GM19468 (cell line): ENCODE measurements at regions not wholly inside any gene's neighbourhood (a gene's known extent, or its start where the extent isn't known, plus 50 kb on each side); places are given as distances from the start of the nearest gene placed in this dataset.
"Not testable (repeated sequence)": the region's sequence is repeated elsewhere in the genome, so short reads cannot be mapped to it uniquely, and the experiment has no call there.

ENCODE experiments used
- ATAC-seq: cut with Tn5 transposase; IDR thresholded peaks from one replicate; pipeline ENCODE4 v1.9.1; 2021; ENCODE audit warnings: mild to moderate bottlenecking, moderate library complexity, moderate number of reproducible peaks; ENCODE audit not compliant: unreplicated experiment; ENCODE audit errors: extremely low read depth

DNA sequence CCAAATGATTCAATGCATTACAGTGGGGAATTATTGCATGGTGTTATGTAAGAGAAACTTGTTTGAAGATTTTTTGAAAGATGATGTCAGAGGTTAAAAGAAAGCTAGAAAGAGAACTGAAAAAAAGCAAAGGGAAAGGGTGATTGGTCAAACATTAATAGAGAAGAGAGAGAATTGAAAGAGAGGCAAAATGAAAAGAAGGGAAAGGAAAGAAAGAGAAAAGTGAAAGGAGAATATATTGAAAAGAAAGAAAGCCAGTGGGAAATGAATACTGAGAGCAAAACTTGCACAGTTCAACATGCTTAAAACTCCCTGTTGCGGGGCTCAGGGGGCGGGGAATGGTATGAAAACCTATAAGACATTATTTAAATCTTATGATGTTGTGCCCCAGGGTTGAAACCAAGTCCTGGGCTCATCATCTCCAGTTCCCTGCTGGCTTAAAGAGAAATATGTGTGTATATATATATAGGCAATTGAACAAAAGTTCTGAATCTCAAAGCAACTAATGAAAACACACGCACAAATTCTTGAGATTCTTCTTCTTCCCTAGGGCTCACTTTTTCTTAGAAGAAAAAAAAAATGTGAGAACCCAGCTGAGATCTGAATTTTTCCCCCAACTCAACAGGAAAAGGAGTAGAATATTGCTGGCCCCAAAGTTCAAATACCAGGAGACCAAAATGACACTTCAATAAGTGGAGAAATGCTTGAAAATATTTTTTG, 2045.9 kb upstream of the CELF4 start:
- ATAC-seq, result no peak

DNA sequence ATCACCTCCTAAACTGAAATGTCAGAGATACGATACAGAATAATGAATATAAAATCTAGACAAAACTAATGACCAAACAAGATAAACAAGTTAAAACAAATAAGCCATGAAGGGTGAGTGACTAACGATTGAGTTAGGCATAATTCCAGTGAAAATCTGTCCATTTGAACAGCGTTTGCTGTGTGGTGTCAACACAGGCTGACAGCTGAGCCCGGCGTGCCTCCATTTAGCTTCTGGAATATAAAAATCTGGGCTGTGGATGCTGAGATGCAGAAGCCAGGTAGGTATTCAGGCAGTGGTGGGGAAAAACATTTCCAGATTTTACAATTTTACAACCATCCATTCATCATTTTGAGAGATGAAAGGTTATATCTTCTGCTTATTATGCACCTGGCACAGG, 2041.4 kb upstream of the CELF4 start:
- ATAC-seq, result no peak

DNA sequence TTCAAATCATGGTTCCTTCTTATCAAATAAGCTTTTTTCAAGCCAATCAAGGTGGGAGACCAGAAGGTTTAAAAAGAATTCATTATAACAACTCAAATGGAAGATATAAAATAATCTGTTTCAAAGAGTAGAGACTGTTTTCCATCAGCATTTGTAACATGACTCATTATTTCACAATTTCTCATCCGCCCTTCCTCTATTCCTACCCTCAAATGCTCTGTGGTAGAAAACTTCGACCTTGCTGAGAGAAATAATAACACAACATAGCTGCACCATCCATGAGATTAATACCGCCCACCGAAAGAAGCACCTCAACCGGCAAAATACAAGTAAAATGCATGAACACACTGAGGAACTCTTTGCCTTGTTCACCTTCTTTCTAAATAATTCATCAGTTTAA, 2039.2 kb upstream of the CELF4 start:
- ATAC-seq, result no peak

DNA sequence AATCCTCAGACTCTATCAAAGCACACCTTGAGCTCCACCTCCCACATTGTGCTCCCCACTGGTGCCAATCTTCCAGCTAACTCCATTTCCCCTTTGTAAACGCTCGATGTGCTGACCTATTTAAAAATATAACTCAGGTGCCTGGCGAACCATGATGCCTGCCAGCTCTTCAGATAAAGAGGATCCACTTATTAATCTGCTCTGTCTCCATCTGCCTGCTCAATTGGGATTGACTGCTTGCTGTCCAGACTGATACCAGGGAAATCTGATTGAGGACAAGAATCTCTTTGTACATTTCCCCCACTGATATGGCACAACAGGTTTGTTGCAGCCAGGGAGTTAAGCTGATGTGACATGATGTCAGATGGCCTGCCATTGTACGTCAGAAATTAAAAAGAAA, 2036.5 kb upstream of the CELF4 start:
- no peak for ATAC-seq

DNA sequence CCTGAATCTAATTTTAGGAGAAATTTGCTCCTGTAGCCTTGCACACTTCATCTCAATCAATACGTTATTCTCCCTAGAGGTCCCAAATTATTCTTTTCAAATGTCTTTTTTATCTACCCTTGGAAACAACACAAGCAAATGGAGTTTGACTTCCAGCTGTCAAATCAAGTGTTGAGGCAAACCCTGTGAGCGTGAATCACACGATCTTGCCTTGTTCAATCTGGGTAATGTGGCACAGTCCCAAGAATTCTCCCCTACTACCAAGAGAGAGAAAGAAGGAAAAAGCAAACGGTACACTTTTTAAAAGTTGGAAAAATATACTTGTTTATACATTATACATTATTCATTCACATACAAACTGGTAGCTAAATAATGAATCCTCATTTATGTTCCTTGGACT, 2035.3 kb upstream of the CELF4 start:
- no peak for ATAC-seq

DNA sequence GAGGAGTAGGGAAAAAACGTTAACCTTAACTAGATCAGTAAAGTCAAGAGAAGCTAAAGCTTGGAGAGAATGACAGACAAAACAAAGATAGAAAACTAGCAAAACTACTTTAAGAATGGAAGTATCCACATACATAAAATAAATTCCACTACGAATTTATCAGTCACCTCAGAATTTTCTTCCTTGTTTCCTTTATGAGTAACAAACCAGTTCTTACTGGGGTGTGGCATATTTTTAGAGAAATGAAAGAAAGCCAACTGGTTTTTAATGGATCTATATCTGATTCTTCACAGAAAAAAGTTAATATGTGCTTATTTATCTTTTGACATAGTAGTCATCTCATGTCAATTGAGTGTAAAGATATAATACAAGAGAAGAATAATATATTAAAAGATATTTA, 2033.7 kb upstream of the CELF4 start:
- ATAC-seq, result no peak

DNA sequence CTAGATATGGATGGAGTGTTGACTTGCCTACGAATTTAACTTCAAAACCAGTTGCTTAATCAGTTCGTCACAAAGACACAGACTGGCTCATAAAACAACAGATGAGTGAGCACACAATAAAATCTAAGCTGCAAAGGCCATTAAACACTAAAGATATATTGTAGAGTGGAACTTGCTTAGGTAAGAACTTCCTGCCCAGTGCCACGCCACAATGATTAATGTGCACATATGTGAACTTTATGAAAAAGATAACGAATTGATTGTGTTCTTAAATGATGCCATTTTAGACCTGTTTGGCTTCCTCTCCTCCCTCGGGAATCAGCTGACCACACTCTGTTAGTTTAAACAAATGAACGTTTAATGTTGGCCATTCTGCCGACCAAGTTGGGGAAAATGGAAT, 2031.3 kb upstream of the CELF4 start:
- ATAC-seq, result no peak

DNA sequence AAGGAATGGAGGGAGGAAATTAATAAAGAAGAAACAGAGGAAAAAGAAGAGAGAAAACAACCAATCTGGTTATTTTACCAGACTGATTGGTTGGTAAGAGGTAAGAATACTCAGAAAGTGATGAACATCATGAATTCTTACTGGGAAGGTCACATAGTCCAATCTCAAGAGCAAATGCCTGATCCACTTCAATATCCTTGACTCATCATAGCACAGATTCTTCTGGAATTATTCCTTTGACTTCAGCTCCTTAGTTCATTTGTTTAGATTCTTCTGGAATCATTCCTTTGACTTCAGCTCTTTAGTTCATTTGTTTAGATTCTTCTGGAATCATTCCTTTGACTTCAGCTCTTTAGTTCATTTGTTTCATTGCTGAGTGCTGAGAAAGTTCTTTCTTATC, 2030.6 kb upstream of the CELF4 start:
- ATAC-seq, result no peak

DNA sequence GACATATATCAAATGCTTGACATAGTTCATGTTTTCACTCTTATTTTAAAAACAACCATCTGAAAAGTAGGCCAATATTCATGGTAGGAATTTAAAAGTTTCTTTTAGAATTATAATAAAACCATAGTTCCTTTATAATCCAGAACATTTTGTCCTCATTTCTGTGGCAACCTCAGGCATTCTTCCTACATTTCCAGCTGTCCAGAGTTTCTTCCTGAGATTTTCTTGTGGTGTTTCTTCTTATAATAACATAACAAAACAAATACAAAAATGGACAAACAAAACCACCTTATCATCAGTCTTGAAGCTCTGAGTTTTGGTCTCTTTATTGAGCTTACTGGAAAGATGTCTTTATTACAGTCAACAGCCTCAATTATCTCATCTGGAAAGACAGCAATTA, 2028.6 kb upstream of the CELF4 start:
- ATAC-seq, result no peak

DNA sequence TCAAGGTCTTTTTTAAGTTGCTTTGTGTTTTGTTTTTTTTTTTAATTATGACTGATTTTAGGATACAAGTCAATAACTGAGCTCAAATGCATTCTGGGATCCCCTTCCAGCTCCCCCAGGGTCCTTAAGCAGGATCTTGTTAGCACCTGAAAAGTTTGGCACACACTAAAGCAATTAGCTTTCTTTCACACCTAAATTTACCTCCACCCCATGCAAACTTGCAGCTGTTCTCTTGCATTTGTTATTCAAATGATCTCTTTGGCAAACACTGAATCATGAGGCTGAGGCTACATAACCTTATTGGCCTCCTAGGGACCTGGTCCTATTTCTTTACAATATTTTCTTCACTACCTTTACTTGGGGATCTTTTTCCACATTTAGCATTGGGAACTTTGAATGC, 2026.1 kb upstream of the CELF4 start:
- no peak for ATAC-seq

DNA sequence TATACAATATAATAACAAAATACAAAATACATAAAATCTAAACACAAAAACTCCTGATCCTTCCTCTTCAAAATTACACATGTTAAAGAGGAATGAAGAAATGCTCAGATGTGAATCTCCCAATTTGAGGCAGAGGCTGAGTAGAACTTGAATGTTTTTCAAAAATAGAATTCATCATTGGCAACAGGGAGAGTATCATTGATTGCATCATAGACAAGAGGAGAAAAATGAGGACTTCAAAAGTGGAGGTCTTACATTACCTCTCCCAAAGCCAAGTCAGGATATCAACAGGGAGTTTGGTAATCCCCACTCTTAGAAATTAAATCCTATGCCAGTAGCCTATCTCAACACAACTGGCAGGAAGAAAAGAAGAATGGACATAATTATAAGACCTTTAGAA, 2023.9 kb upstream of the CELF4 start:
- ATAC-seq, result no peak

DNA sequence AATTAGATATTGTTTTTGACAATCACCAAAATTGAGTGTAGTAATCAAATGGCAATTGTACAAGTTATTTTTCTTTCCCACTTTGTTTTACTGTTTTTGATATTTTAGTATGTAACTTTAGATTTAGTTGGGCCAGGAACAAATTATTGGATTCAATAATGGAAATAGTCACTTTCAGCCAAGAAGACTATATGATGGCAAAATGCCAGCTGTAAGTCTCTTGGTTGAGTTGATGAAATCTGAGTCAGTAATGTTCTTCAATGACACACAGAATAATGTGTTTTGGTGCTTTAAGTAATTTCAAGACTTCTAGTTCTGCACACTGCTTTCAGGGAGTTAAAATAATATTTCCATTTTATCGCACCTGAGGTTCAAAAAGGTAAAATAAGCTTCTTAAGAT, 2022.0 kb upstream of the CELF4 start:
- no peak for ATAC-seq

DNA sequence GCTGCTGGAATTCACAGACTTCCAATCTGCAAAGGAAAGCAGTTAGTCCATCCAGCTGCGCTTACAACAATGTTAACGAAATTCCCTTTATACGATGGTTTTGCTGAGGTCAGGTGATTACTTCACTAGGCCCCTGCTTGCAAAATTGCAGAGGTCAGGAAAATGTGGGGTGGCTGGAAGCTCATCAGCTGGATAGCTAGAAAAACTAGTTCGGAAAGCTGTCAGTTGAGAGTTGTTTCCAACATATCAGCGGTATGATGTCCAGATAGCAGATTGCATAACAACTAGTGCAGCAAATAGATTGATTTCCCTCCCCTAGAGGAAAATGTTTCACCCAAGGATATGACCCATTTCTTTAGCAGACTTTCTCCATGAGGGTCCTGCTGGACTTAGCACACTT, 2021.1 kb upstream of the CELF4 start:
- ATAC-seq, result no peak

DNA sequence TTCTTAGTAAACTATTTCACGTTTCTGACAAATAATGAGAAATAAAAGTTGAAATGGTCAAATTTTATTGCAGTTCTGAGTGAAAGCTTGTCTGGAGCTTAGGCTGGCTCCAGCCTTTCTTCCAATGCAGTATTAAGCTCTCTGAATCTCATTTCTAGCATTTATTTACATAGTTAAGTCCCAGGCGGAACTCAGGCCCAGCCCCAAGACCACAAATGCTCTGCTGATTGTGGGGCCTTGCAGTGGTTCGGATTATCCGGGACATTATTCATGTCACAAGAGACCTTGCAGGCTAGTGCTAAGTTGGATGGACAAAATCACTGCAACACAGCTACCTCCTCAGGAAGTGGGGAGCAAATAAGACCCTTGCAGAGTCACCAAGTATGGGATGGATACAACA, 2009.3 kb upstream of the CELF4 start:
- ATAC-seq, result no peak

DNA sequence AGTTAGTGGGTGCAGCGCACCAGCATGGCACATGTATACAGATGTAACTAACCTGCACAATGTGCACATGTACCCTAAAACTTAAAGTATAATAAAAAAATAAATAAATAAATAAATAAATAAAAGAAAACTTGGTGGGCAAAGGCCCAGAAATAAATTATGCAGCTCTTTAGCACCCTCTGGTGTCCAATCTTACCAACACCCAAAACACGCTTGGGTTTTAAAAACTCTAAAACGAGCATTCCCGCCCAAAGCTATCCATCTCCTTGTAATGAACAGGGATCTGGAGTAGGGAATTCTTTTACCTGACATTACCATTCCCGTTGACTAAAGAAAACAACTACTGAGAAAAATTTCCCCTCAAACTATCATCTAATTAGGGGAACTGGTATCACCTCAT, 2005.9 kb upstream of the CELF4 start:
- no peak for ATAC-seq

DNA sequence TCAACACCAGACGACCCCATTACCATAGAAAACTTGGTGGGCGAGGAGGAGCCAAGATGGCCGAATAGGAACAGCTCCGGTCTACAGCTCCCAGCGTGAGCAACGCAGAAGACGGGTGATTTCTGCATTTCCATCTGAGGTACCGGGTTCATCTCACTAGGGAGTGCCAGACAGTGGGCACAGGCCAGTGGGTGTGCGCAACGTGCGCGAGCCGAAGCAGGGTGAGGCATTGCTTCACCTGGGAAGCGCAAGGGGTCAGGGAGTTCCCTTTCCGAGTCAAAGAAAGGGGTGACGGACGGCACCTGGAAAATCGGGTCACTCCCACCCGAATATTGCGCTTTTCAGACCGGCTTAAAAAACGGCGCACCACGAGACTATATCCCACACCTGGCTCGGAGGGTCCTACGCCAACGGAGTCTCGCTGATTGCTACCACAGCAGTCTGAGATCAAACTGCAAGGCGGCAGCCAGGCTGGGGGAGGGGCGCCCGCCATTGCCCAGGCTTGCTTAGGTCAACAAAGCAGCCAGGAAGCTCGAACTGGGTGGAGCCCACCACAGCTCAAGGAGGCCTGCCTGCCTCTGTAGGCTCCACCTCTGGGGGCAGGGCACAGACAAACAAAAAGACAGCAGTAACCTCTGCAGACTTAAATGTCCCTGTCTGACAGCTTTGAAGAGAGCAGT, 2000.1 kb upstream of the CELF4 start:
- not testable (repeated sequence) for ATAC-seq

DNA sequence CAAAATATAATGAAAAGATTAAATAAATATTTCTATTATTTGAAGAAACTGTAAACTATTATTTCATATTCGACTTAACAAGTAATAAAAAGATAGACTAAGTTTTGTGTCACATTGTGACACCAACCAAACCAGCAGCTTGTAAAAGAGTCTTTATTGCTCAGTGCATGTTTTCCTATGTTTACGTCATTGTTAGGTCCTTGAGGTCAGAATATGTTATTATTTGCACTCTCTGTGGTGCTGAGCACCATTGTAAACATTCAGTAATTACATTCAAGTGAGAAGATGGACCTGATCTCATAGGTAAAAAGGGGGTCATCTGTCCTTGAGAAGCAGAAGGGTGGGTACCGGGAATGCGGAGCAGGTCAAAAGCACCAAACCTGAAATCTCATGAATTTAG, 1999.1 kb upstream of the CELF4 start:
- no peak for ATAC-seq

DNA sequence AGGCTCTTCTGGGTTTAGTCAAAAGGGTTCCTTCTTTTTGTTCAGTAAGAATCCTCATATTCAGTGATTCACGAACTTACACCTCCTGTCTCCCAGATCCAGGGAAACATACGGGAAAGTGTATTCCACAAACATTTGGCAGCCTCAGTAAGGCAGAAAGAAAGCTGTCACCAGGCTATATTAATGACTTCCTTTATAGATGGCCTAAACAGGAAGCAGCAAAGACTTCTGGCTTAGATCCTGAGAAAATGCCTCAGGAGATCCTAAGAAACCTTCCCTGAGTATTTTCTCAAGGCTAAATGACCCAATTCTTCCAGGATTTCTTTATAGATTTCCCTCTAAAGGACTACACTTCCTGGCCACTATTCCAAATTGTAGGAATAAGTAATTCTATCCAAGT, 1995.5 kb upstream of the CELF4 start:
- no peak for ATAC-seq

DNA sequence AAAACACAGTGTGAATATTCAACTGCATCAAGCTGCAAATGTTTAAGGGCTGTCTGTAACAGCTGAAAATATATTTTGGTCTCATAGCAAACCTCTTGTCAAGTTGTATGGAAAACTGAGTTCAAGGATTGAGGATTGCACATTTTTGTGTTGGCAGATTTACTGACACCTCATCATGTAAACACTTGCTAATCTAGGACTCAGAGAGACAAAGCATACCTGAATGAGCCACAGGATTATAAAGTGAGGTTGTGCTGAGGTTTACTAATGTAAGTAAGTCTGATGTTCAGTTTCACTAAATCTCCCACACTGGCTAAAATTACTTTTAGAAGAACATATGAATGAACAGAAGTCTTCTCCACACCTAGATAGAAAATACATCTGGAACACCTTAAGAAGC, 1993.1 kb upstream of the CELF4 start:
- ATAC-seq, result no peak

DNA sequence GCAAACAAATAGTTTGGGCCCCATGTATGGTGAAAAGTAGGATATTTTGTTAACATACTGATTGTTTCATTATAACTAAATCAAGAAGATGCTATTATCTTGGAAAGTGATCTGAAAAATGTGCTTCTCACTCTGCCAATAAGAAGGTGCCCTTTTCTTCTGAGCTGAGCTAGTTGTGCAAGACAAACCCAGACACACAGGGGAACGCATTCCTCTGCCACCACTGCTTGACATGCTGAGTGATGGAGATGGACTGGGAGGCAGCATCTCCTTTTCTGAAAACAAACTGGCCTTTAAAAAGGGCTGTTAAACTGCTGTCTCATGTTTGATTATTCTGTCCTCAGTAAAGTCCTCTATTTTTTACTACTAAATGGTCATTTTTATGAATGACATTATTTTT, 1989.9 kb upstream of the CELF4 start:
- no peak for ATAC-seq

DNA sequence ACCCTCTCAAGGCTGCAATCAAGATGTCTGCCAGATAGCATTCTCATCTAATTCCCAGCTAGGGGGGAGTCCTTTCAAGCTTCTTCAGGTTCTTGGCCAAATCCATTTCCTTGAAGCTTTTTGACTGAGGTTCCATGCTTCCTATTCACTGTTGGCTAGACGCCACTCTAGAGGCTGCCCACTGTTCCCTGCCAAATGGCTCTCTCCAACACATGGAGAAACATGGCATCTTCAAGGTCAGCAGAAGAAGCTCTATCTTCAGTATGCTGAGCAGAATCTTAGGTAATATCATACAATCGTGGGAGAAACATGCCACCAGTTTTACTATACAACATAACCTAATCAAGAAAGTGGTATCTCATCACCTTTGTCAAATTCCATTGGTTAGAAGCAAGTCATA, 1985.1 kb upstream of the CELF4 start:
- no peak for ATAC-seq

DNA sequence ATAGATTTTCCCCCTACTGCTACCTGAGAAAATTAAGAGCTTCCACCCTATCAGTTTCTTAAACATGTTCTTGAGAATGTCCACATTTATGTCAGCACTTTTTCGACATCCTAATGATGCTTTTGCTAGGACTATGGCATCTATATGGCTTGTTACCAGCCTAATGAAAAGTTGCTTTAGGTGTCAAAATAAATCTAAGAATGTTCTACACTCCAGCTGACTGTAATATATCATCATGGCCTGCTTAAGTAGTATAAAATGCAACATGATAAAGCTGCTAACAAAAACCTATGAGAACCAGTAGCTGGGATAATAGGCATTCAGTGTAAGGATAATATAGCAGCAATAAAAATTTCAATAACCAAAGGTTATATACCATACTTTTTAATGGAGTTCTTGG, 1983.5 kb upstream of the CELF4 start:
- no peak for ATAC-seq
